Upper lobe of right lung (tissue), 1 donor: ENCODE measurements at regions not wholly inside any gene's neighbourhood (a gene's known extent, or its start where the extent isn't known, plus 50 kb on each side); places are given as distances from the start of the nearest gene placed in this dataset.

Experiments used
- ATAC-seq: fragments of 200-7000 bp; cut with Tn5 transposase; one replicate; pipeline ENCODE4 v1.9.1; 2020; ENCODE audit warnings: mild to moderate bottlenecking, moderate library complexity
- DNase-seq: peaks from one replicate; pipeline ENCODE4 v3.0.0-alpha.2; 2020
- H3K27ac ChIP-seq: fragments of 200-600 bp; one replicate; pipeline ENCODE4 v1.8.0; 2022
- H3K27me3 ChIP-seq: fragments of 200-600 bp; one replicate; pipeline ENCODE4 v1.8.0; 2022; ENCODE audit warnings: mild to moderate bottlenecking
- H3K36me3 ChIP-seq: fragments of 200-600 bp; one replicate; pipeline ENCODE4 v1.8.0; 2022
- H3K4me1 ChIP-seq: fragments of 200-600 bp; one replicate; pipeline ENCODE4 v1.8.0; 2022
- H3K4me3 ChIP-seq: fragments of 200-600 bp; one replicate; pipeline ENCODE4 v1.8.0; 2022; ENCODE audit warnings: mild to moderate bottlenecking
- H3K9me3 ChIP-seq: fragments of 200-600 bp; one replicate; pipeline ENCODE4 v1.8.0; 2022
- CTCF ChIP-seq: fragments of 200-600 bp; IDR thresholded peaks from one replicate; pipeline ENCODE4 v1.8.0; 2022; ENCODE audit warnings: antibody characterized with exemption
- intact Hi-C: fragments of 100-400 bp; cut with DNase I; formaldehyde crosslinking; loops from one replicate; pipeline ENCODE4 v1.11.0; 2022
- donor health status: DM: no; HTN: yes; CAD: no; lungs with severe emphysema.

GRCh38 chr17:6297119-6297518 is 137.8 kb downstream of the AIPL1 start:
- Histone ChIP-seq H3K36me3 (no peaks in the 10 kb centered on the region), H3K9me3 (no peaks in the 10 kb centered on the region), H3K27me3 (no peaks in the 10 kb centered on the region), H3K27ac (no peak overlapping the region), H3K4me3 (no peak overlapping the region), H3K4me1 (no peaks in the 10 kb centered on the region)
- ATAC-seq = no peak
- intact Hi-C loops = no loop called here
- DNase-seq = no peak
- TF ChIP-seq CTCF = no peak

GRCh38 chr17:6290488-6291196 is 144.3 kb downstream of the AIPL1 start:
- H3K27ac ChIP-seq = no peak overlapping the region
- no peaks in the 10 kb centered on the region for H3K36me3 ChIP-seq
- no peaks in the 10 kb centered on the region for H3K9me3 ChIP-seq
- DNase-seq = no peak
- no peak for TF ChIP-seq CTCF
- no peaks in the 10 kb centered on the region for H3K4me1 ChIP-seq
- ATAC-seq = no peak
- H3K27me3 ChIP-seq = no peaks in the 10 kb centered on the region
- intact Hi-C loops = no loop called here
- no peak overlapping the region for H3K4me3 ChIP-seq

GRCh38 chr17:6286233-6286632 is 148.7 kb downstream of the AIPL1 start:
- TF ChIP-seq CTCF = no peak
- intact Hi-C loops = no loop called here
- Histone ChIP-seq H3K9me3 (no peaks in the 10 kb centered on the region), H3K27me3 (no peaks in the 10 kb centered on the region), H3K36me3 (no peaks in the 10 kb centered on the region), H3K4me1 (no peaks in the 10 kb centered on the region), H3K27ac (no peak overlapping the region), H3K4me3 (no peak overlapping the region)
- ATAC-seq (no peak), DNase-seq (no peak)

- Histone ChIP-seq H3K27me3 (no peaks in the 10 kb centered on the region), H3K36me3 (no peaks in the 10 kb centered on the region), H3K9me3 (no peaks in the 10 kb centered on the region), H3K4me3 (no peak overlapping the region), H3K4me1 (no peaks in the 10 kb centered on the region), H3K27ac (no peak overlapping the region)
- intact Hi-C loops = no loop called here
- ATAC-seq (no peak), DNase-seq (no peak)
- no peak for TF ChIP-seq CTCF
These were observed 149.4 kb downstream of the AIPL1 start for GRCh38 chr17:6285486-6285885.

- no peak for DNase-seq
- TF ChIP-seq CTCF = no peak
These were observed 155.3 kb downstream of the AIPL1 start for GRCh38 chr17:6279659-6280058.

GRCh38 chr17:6278376-6278775 is 156.5 kb downstream of the AIPL1 start:
- ATAC-seq = no peak
- H3K4me3 ChIP-seq = no peak overlapping the region
- intact Hi-C loops = no loop called here

More at GRCh38 chr17:6279659-6280058, 155.3 kb downstream of the AIPL1 start:
- no peak for ATAC-seq
- Histone ChIP-seq H3K4me3 (no peak overlapping the region), H3K36me3 (no peaks in the 10 kb centered on the region), H3K4me1 (no peaks in the 10 kb centered on the region), H3K9me3 (no peaks in the 10 kb centered on the region), H3K27ac (no peak overlapping the region), H3K27me3 (no peaks in the 10 kb centered on the region)
- intact Hi-C loops = no loop called here

More at GRCh38 chr17:6278376-6278775, 156.5 kb downstream of the AIPL1 start:
- Histone ChIP-seq H3K4me1 (no peaks in the 10 kb centered on the region), H3K36me3 (no peaks in the 10 kb centered on the region), H3K27me3 (no peaks in the 10 kb centered on the region), H3K9me3 (no peaks in the 10 kb centered on the region), H3K27ac (no peak overlapping the region)
- no peak for TF ChIP-seq CTCF
- DNase-seq = no peak
